NCI-H345 treated with DMSO at 0.1 percent for 48 hours (cell line): ENCODE measurements at regions not wholly inside any gene's neighbourhood (a gene's known extent, or its start where the extent isn't known, plus 50 kb on each side); places are given as distances from the start of the nearest gene placed in this dataset.
A peak's percentile ranks its signal among the peaks of the same experiment; 100 is the strongest.

Source experiments
- DNase-seq: peaks from one replicate; lab custom pipeline; 2025; ENCODE audit not compliant: unreplicated experiment; lab: John Stamatoyannopoulos, UW

GRCh38 chr18:48488388-48488850, 50.4 kb upstream of the CTIF start:
- DNase-seq, result no peak

GRCh38 chr18:48486754-48487153, 52.1 kb upstream of the CTIF start:
- no peak for DNase-seq

GRCh38 chr18:48485828-48486405, 52.9 kb upstream of the CTIF start:
- DNase-seq, result no peak

- no peak for DNase-seq
These were observed 57.7 kb upstream of the CTIF start for GRCh38 chr18:48481092-48481491.

- no peak for DNase-seq
These were observed 59.3 kb upstream of the CTIF start for GRCh38 chr18:48479531-48479930.

- DNase-seq, result no peak
These were observed 61.5 kb upstream of the CTIF start for GRCh38 chr18:48477348-48477747.

GRCh38 chr18:48476550-48476917, 62.3 kb upstream of the CTIF start:
- no peak for DNase-seq

- DNase-seq, result peak; percentile 58
These were observed 62.9 kb upstream of the CTIF start for GRCh38 chr18:48475635-48476549.

GRCh38 chr18:48473816-48474215, 64.6 kb upstream of the ZBTB7C start:
- no peak for DNase-seq

- DNase-seq, result no peak
These were observed 63.4 kb upstream of the ZBTB7C start for GRCh38 chr18:48472610-48473009.

GRCh38 chr18:48470484-48471180, 61.4 kb upstream of the ZBTB7C start:
- DNase-seq, result no peak

- DNase-seq, result no peak
These were observed 59.0 kb upstream of the ZBTB7C start for GRCh38 chr18:48468151-48468550.

- no peak for DNase-seq
These were observed 58.0 kb upstream of the ZBTB7C start for GRCh38 chr18:48467231-48467630.

- no peak for DNase-seq
These were observed 53.3 kb upstream of the ZBTB7C start for GRCh38 chr18:48462510-48462909.

GRCh38 chr18:48460929-48461583, 51.9 kb upstream of the ZBTB7C start:
- DNase-seq, result no peak

- no peak for DNase-seq
These were observed 50.3 kb upstream of the ZBTB7C start for GRCh38 chr18:48459465-48459864.

- DNase-seq, result no peak
These were observed 49.8 kb upstream of the ZBTB7C start for GRCh38 chr18:48459016-48459415.
